DOHH2 (cell line): ENCODE measurements at regions not wholly inside any gene's neighbourhood (a gene's known extent, or its start where the extent isn't known, plus 50 kb on each side); places are given as distances from the start of the nearest gene placed in this dataset.

ENCODE experiments used
- CTCF ChIP-seq: fragments of 200-600 bp; sonication (generic); IDR thresholded peaks from one replicate; pipeline ENCODE4 v1.5.1; 2014; ENCODE audit warnings: antibody characterized with exemption, mild to moderate bottlenecking, low read depth, low read length; ENCODE audit not compliant: poor library complexity, severe bottlenecking
- EZH2phosphoT487 ChIP-seq: fragments of 200-600 bp; sonication (generic); IDR thresholded peaks from 2 replicates; pipeline ENCODE4 v1.6.1; 2017; ENCODE audit warnings: borderline replicate concordance, mild to moderate bottlenecking, antibody characterized with exemption, low read length, moderate library complexity, mixed read lengths

- TF ChIP-seq CTCF (no peak), EZH2phosphoT487 (no peak)
These were observed 668.2 kb upstream of the GJE1 start for GRCh38 chr6:141464490-141464889.
